HEK293T (cell line): ENCODE measurements at regions not wholly inside any gene's neighbourhood (a gene's known extent, or its start where the extent isn't known, plus 50 kb on each side); places are given as distances from the start of the nearest gene placed in this dataset.

ENCODE experiments used
- ARNT ChIP-seq: fragments of 450-650 bp; IDR thresholded peaks from 2 replicates; pipeline ENCODE4 v1.6.1; 2017; ENCODE audit warnings: mild to moderate bottlenecking
- BHLHE40 ChIP-seq: fragments of 450-650 bp; IDR thresholded peaks from 2 replicates; pipeline ENCODE4 v1.6.1; 2016; ENCODE audit warnings: mild to moderate bottlenecking, moderate library complexity, borderline replicate concordance
- ELF4 ChIP-seq: fragments of 450-650 bp; IDR thresholded peaks from 2 replicates; pipeline ENCODE4 v1.6.1; 2017; ENCODE audit warnings: antibody characterized with exemption
- FOXK2 ChIP-seq: fragments of 450-650 bp; IDR thresholded peaks from 2 replicates; pipeline ENCODE4 v1.6.1; 2016; ENCODE audit warnings: mild to moderate bottlenecking
- FOXM1 ChIP-seq: fragments of 450-650 bp; IDR thresholded peaks from 2 replicates; pipeline ENCODE4 v1.6.1; 2017; ENCODE audit warnings: mild to moderate bottlenecking, borderline replicate concordance
- L3MBTL2 ChIP-seq: fragments of 450-650 bp; conservative IDR thresholded peaks from 2 replicates; pipeline ENCODE4 v1.6.1; 2016; ENCODE audit warnings: mild to moderate bottlenecking
- LEF1 ChIP-seq: fragments of 450-650 bp; IDR thresholded peaks from 2 replicates; pipeline ENCODE4 v1.6.1; 2017; ENCODE audit warnings: mild to moderate bottlenecking, borderline replicate concordance
- SP1 ChIP-seq: fragments of 450-650 bp; IDR thresholded peaks from 2 replicates; pipeline ENCODE4 v1.6.1; 2017
- TARDBP ChIP-seq: fragments of 450-650 bp; IDR thresholded peaks from 2 replicates; pipeline ENCODE4 v1.6.1; 2016
- TF ChIP-seq, protein P1 (sequence below): fragments of 450-650 bp; IDR thresholded peaks from 2 replicates; pipeline ENCODE4 v1.6.1; 2016

DNA sequence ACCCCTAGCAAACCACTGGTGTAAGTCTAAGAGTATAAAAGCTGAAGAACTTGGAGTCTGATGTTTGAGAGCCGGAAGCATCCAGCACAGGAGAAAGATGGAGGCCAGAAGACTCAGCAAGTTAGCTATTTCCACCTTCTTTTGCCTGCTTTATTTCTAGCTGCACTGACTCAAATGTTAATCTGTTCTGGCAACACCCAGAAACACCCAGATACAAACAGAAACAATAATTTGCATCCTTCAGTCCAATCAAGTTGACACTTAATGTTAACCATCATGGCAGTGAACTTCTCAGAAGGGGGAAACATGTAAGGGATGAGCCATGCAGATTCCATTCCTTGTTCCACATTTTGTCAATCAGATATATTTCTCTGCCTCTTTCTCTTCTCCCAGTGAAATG, 101.8 kb upstream of the FERD3L start:
- TF ChIP-seq, protein P1, sequence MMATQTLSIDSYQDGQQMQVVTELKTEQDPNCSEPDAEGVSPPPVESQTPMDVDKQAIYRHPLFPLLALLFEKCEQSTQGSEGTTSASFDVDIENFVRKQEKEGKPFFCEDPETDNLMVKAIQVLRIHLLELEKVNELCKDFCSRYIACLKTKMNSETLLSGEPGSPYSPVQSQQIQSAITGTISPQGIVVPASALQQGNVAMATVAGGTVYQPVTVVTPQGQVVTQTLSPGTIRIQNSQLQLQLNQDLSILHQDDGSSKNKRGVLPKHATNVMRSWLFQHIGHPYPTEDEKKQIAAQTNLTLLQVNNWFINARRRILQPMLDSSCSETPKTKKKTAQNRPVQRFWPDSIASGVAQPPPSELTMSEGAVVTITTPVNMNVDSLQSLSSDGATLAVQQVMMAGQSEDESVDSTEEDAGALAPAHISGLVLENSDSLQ: no peak
- TF ChIP-seq ELF4 (no peak), FOXK2 (no peak), L3MBTL2 (no peak), SP1 (no peak), BHLHE40 (no peak), LEF1 (no peak), ARNT (no peak), TARDBP (no peak), FOXM1 (no peak)
